ENCODE measurements at regions not wholly inside any gene's neighbourhood (a gene's known extent, or its start where the extent isn't known, plus 50 kb on each side); places are given as distances from the start of the nearest gene placed in this dataset.

- no peak for TF ChIP-seq CTCF (IDR thresholded peaks at IDR 0.05; ENCODE audit: control insufficient read depth, insufficient read depth, low read depth, low read length, missing control alignments)
- no peak overlapping the region for H3K4me3 ChIP-seq (ENCODE audit: control insufficient read depth, low read depth, low read length)
- no peak for DNase-seq (ENCODE audit: low read depth)
These were observed 1094.6 kb downstream of the ROBO2 start for GRCh38 chr3:78134496-78134895.

GRCh38 chr3:78139166-78139565, 1099.3 kb downstream of the ROBO2 start:
- no peak for TF ChIP-seq CTCF (IDR thresholded peaks at IDR 0.05; ENCODE audit: control insufficient read depth, insufficient read depth, low read depth, low read length, missing control alignments)
- DNase-seq (ENCODE audit: low read depth) = no peak
- no peak overlapping the region for H3K4me3 ChIP-seq (ENCODE audit: control insufficient read depth, low read depth, low read length)

GRCh38 chr3:78140274-78140673, 1100.4 kb downstream of the ROBO2 start:
- DNase-seq (ENCODE audit: low read depth) = no peak
- no peak overlapping the region for H3K4me3 ChIP-seq (ENCODE audit: control insufficient read depth, low read depth, low read length)
- TF ChIP-seq CTCF (IDR thresholded peaks at IDR 0.05; ENCODE audit: control insufficient read depth, insufficient read depth, low read depth, low read length, missing control alignments) = no peak

- no peak for TF ChIP-seq CTCF (IDR thresholded peaks at IDR 0.05; ENCODE audit: control insufficient read depth, insufficient read depth, low read depth, low read length, missing control alignments)
- no peak overlapping the region for H3K4me3 ChIP-seq (ENCODE audit: control insufficient read depth, low read depth, low read length)
- no peak for DNase-seq (ENCODE audit: low read depth)
These were observed 1101.0 kb downstream of the ROBO2 start for GRCh38 chr3:78140866-78141265.

GRCh38 chr3:78141269-78141668, 1101.4 kb downstream of the ROBO2 start:
- no peak overlapping the region for H3K4me3 ChIP-seq (ENCODE audit: control insufficient read depth, low read depth, low read length)
- no peak for TF ChIP-seq CTCF (IDR thresholded peaks at IDR 0.05; ENCODE audit: control insufficient read depth, insufficient read depth, low read depth, low read length, missing control alignments)
- DNase-seq (ENCODE audit: low read depth) = no peak

- DNase-seq (ENCODE audit: low read depth) = no peak
- no peak for TF ChIP-seq CTCF (IDR thresholded peaks at IDR 0.05; ENCODE audit: control insufficient read depth, insufficient read depth, low read depth, low read length, missing control alignments)
These were observed 1103.1 kb downstream of the ROBO2 start for GRCh38 chr3:78143000-78143399.

More at GRCh38 chr3:78143000-78143399, 1103.1 kb downstream of the ROBO2 start:
- no peak overlapping the region for H3K4me3 ChIP-seq (ENCODE audit: control insufficient read depth, low read depth, low read length)

Data from AG09309 (cell line).